OCI-M1 (cell line): ENCODE measurements at regions not wholly inside any gene's neighbourhood (a gene's known extent, or its start where the extent isn't known, plus 50 kb on each side); places are given as distances from the start of the nearest gene placed in this dataset.
"Not testable (repeated sequence)": the region's sequence is repeated elsewhere in the genome, so short reads cannot be mapped to it uniquely, and the experiment has no call there.

Experiments
- DNase-seq: peaks from one replicate; lab custom pipeline; 2025; lab: John Stamatoyannopoulos, UW

GRCh38 chr6:144652292-144652891 is 367.3 kb downstream of the UTRN start:
- no peak for DNase-seq

- no peak for DNase-seq
These were observed 368.9 kb downstream of the UTRN start for GRCh38 chr6:144653885-144654505.

- DNase-seq = no peak
These were observed 369.4 kb downstream of the UTRN start for GRCh38 chr6:144654506-144654905.

GRCh38 chr6:144655376-144655775 is 370.2 kb downstream of the UTRN start:
- no peak for DNase-seq

- DNase-seq = no peak
These were observed 372.6 kb downstream of the UTRN start for GRCh38 chr6:144657691-144658090.

- peak; percentile 32 for DNase-seq
These were observed 374.4 kb downstream of the UTRN start for GRCh38 chr6:144659202-144660182.

- DNase-seq = no peak
These were observed 375.5 kb downstream of the UTRN start for GRCh38 chr6:144660561-144661115.

GRCh38 chr6:144661116-144661806 is 376.1 kb downstream of the UTRN start:
- DNase-seq = no peak

GRCh38 chr6:144662812-144663365 is 377.8 kb downstream of the UTRN start:
- DNase-seq = no peak

- no peak for DNase-seq
These were observed 379.1 kb downstream of the UTRN start for GRCh38 chr6:144664281-144664680.

- DNase-seq = no peak
These were observed 379.8 kb downstream of the UTRN start for GRCh38 chr6:144664947-144665346.

GRCh38 chr6:144665932-144666450 is 380.9 kb downstream of the UTRN start:
- no peak for DNase-seq

GRCh38 chr6:144666781-144667180 is 381.6 kb downstream of the UTRN start:
- DNase-seq = no peak

GRCh38 chr6:144667532-144668503 is 382.7 kb downstream of the UTRN start:
- peak; percentile 74 for DNase-seq

GRCh38 chr6:144670259-144670658 is 385.1 kb downstream of the UTRN start:
- not testable (repeated sequence) for DNase-seq

GRCh38 chr6:144673807-144674206 is 388.7 kb downstream of the UTRN start:
- no peak for DNase-seq

- no peak for DNase-seq
These were observed 390.2 kb downstream of the UTRN start for GRCh38 chr6:144675231-144675861.

- not testable (repeated sequence) for DNase-seq
These were observed 391.2 kb downstream of the UTRN start for GRCh38 chr6:144676310-144676709.

- not testable (repeated sequence) for DNase-seq
These were observed 392.1 kb downstream of the UTRN start for GRCh38 chr6:144677263-144677662.

- peak; percentile 45 for DNase-seq
These were observed 393.7 kb downstream of the UTRN start for GRCh38 chr6:144678844-144679243.
